MM.1S (cell line): ENCODE measurements at regions not wholly inside any gene's neighbourhood (a gene's known extent, or its start where the extent isn't known, plus 50 kb on each side); places are given as distances from the start of the nearest gene placed in this dataset.
A peak's percentile ranks its signal among the peaks of the same experiment; 100 is the strongest.

ENCODE experiments used
- DNase-seq: peaks from one replicate; pipeline ENCODE4 v3.0.0-alpha.2; 2015
- H2AFZ ChIP-seq: fragments of 300-600 bp; sonication (generic); 2 replicates; pipeline ENCODE4 v1.6.0; 2016; ENCODE audit warnings: antibody characterized with exemption, low read length
- H3F3A ChIP-seq: fragments of 300-600 bp; sonication (generic); 2 replicates; pipeline ENCODE4 v1.6.1; 2016; ENCODE audit warnings: mild to moderate bottlenecking, antibody characterized with exemption, low read length, moderate library complexity, mixed read lengths; ENCODE audit not compliant: insufficient read depth
- H3K27ac ChIP-seq: fragments of 300-600 bp; sonication (generic); 2 replicates; pipeline ENCODE4 v1.5.1; 2016; ENCODE audit warnings: mild to moderate bottlenecking, low read length
- H3K27me3 ChIP-seq: fragments of 300-600 bp; sonication (generic); replicated peaks from 2 replicates; pipeline ENCODE4 v1.6.0; 2016; ENCODE audit warnings: low read length; ENCODE audit not compliant: insufficient read depth
- H3K36me3 ChIP-seq: fragments of 300-600 bp; sonication (generic); replicated peaks from 2 replicates; pipeline ENCODE4 v1.6.1; 2016; ENCODE audit warnings: mild to moderate bottlenecking, low read length, mixed read lengths; ENCODE audit not compliant: insufficient read depth
- H3K4me1 ChIP-seq: fragments of 300-600 bp; sonication (generic); 2 replicates; pipeline ENCODE4 v1.6.1; 2016; ENCODE audit warnings: low read length, mixed read lengths
- H3K4me2 ChIP-seq: fragments of 300-600 bp; sonication (generic); 2 replicates; pipeline ENCODE4 v1.6.0; 2016; ENCODE audit warnings: low read depth, low read length
- H3K4me3 ChIP-seq: fragments of 300-600 bp; sonication (generic); 2 replicates; pipeline ENCODE4 v1.5.1; 2016; ENCODE audit warnings: low read length, mixed read lengths
- H3K79me2 ChIP-seq: fragments of 300-600 bp; sonication (generic); 2 replicates; pipeline ENCODE4 v1.6.1; 2016; ENCODE audit warnings: mixed run types, low read length, mixed read lengths
- H3K9ac ChIP-seq: fragments of 300-600 bp; sonication (generic); 2 replicates; pipeline ENCODE4 v1.6.1; 2016; ENCODE audit warnings: low read length, mixed read lengths
- H3K9me2 ChIP-seq: fragments of 300-600 bp; sonication (generic); replicated peaks from 2 replicates; pipeline ENCODE4 v1.6.1; 2016; ENCODE audit warnings: mild to moderate bottlenecking, low read length, mixed read lengths; ENCODE audit not compliant: insufficient read depth
- H3K9me3 ChIP-seq: fragments of 300-600 bp; sonication (generic); replicated peaks from 2 replicates; pipeline ENCODE4 v1.6.1; 2016; ENCODE audit warnings: mild to moderate bottlenecking, low read length, mixed read lengths; ENCODE audit not compliant: insufficient read depth
- H4K20me1 ChIP-seq: fragments of 300-600 bp; sonication (generic); 2 replicates; pipeline ENCODE4 v1.6.1; 2016; ENCODE audit warnings: mild to moderate bottlenecking, low read length, moderate library complexity, mixed read lengths; ENCODE audit not compliant: insufficient read depth
- EZH2 ChIP-seq: fragments of 300-600 bp; sonication (generic); optimal IDR thresholded peaks from 2 replicates; pipeline ENCODE3; 2017; ENCODE audit warnings: low read depth, mild to moderate bottlenecking, antibody characterized with exemption, low read length, mixed read lengths
- EZH2phosphoT487 ChIP-seq: fragments of 300-600 bp; sonication (generic); IDR thresholded peaks from 2 replicates; pipeline ENCODE4 v1.6.1; 2018; ENCODE audit warnings: antibody characterized with exemption, low read length
- TF ChIP-seq, protein P1 (sequence below): fragments of 300-600 bp; sonication (generic); IDR thresholded peaks from 2 replicates; pipeline ENCODE4 v1.5.1; 2016; ENCODE audit warnings: antibody characterized with exemption, low read length, mixed read lengths

DNA sequence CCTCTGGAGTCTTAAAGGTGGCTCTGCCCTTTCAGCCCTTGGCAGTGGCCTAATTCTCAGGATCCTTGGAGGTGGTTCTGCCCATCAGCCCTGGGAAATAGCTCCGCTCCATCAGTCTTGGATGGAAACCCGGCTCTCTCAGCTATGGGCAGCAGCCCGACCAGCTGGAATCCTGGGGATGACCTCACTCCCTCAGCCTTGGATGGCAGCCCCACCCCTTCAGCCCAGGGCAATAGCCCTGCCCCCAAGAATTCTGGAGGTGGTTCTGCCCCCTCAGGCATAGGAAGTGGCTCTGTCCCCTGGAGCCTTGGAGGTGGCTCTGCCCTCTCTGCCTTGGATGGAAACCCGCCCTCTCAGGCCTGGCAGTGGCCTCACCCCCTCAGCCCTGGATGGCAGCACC, 127.7 kb downstream of the RBMX2 start:
- H3K27me3 ChIP-seq = no peaks in the 10 kb centered on the region
- no peaks in the 10 kb centered on the region for H3F3A ChIP-seq
- H3K9ac ChIP-seq = no peak overlapping the region
- H3K36me3 ChIP-seq = no peaks in the 10 kb centered on the region
- no peak overlapping the region for H2AFZ ChIP-seq
- H4K20me1 ChIP-seq = no peaks in the 10 kb centered on the region
- no peak overlapping the region for H3K4me2 ChIP-seq
- no peak overlapping the region for H3K4me3 ChIP-seq
- H3K4me1 ChIP-seq = no peaks in the 10 kb centered on the region
- H3K27ac ChIP-seq = no peak overlapping the region
- DNase-seq = no peak
- no peaks in the 10 kb centered on the region for H3K79me2 ChIP-seq
- no peak for TF ChIP-seq EZH2phosphoT487
- TF ChIP-seq, protein P1, sequence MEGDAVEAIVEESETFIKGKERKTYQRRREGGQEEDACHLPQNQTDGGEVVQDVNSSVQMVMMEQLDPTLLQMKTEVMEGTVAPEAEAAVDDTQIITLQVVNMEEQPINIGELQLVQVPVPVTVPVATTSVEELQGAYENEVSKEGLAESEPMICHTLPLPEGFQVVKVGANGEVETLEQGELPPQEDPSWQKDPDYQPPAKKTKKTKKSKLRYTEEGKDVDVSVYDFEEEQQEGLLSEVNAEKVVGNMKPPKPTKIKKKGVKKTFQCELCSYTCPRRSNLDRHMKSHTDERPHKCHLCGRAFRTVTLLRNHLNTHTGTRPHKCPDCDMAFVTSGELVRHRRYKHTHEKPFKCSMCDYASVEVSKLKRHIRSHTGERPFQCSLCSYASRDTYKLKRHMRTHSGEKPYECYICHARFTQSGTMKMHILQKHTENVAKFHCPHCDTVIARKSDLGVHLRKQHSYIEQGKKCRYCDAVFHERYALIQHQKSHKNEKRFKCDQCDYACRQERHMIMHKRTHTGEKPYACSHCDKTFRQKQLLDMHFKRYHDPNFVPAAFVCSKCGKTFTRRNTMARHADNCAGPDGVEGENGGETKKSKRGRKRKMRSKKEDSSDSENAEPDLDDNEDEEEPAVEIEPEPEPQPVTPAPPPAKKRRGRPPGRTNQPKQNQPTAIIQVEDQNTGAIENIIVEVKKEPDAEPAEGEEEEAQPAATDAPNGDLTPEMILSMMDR = no peak
- no peaks in the 10 kb centered on the region for H3K9me2 ChIP-seq
- H3K9me3 ChIP-seq = no peaks in the 10 kb centered on the region

DNA sequence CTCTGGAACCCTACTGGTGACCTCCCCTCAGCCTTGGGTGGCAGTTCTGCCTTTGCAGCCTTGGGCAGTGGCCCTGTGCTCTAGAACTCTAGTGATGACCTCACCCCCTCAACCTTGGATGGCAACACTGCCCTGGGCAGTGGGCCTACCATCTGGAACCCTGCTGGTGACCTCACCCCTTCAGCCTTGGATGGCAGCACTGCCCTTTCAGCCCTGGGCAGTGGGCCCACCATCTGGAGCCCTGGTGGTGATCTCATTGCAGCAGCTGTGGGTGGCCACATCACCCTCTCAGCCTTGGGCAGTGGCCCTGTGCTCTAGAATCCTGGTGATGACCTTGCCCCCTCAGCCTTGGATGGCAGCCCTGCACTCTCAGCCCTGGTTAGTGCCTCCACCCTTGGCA, 129.3 kb downstream of the RBMX2 start:
- Histone ChIP-seq H3K27me3 (no peaks in the 10 kb centered on the region), H3K9me2 (no peaks in the 10 kb centered on the region), H3K79me2 (no peaks in the 10 kb centered on the region), H3K9me3 (no peaks in the 10 kb centered on the region), H2AFZ (no peak overlapping the region), H3K4me3 (no peak overlapping the region), H3K27ac (no peak overlapping the region), H3K4me1 (no peaks in the 10 kb centered on the region), H3F3A (no peaks in the 10 kb centered on the region), H3K4me2 (no peak overlapping the region), H3K36me3 (no peaks in the 10 kb centered on the region), H4K20me1 (no peaks in the 10 kb centered on the region), H3K9ac (no peak overlapping the region)
- DNase-seq = no peak
- no peak for TF ChIP-seq EZH2phosphoT487
- TF ChIP-seq EZH2 = no peak
- TF ChIP-seq, protein P1 = no peak

- Histone ChIP-seq H3K9me2 (no peaks in the 10 kb centered on the region), H2AFZ (no peak overlapping the region), H3F3A (no peaks in the 10 kb centered on the region), H3K4me1 (no peaks in the 10 kb centered on the region), H3K27ac (no peak overlapping the region), H3K9ac (no peak overlapping the region), H3K4me2 (peak overlapping the region; percentile 22; the same call in 1 of the 2 replicates), H3K36me3 (no peaks in the 10 kb centered on the region), H4K20me1 (no peaks in the 10 kb centered on the region), H3K4me3 (no peak overlapping the region), H3K79me2 (no peaks in the 10 kb centered on the region), H3K27me3 (no peaks in the 10 kb centered on the region), H3K9me3 (no peaks in the 10 kb centered on the region)
- peak; percentile 69 for DNase-seq
- TF ChIP-seq EZH2 = no peak
- TF ChIP-seq, protein P1 = peak; percentile 75
Measured at GRCh38 chrX:130539721-130540321, 138.0 kb downstream of the RBMX2 start.
